HepG2 (cell line): ENCODE measurements at regions not wholly inside any gene's neighbourhood (a gene's known extent, or its start where the extent isn't known, plus 50 kb on each side); places are given as distances from the start of the nearest gene placed in this dataset.

Experiments used
- ATAC-seq: fragments of 200-7000 bp; cut with Tn5 transposase; 3 replicates; pipeline ENCODE4 v1.9.1; 2020; ENCODE audit warnings: mild to moderate bottlenecking, moderate library complexity
- BruUV-seq: library from RNA; stranded (reverse); fragments of 400-500 nt; replicated peaks from 2 replicates; lab custom pipeline; 2021; lab: Mats Ljungman, UMichigan
- CTCF ChIA-PET: fragments of 300-600 bp; formaldehyde crosslinking; extraction: SDS; loops from one replicate; lab custom pipeline; 2021; ENCODE audit warnings: low total read pairs, inconsistent platforms, low intra/inter-chr PET ratio; lab: Yijun Ruan, JAX
- POLR2A ChIA-PET: fragments of 350-600 bp; sonication (Branson Sonifier 250); formaldehyde crosslinking; loops from one replicate; lab custom pipeline; 2020; ENCODE audit warnings: antibody characterized with exemption, inconsistent platforms; lab: Yijun Ruan, JAX
- DNase-seq: peaks from one replicate; pipeline ENCODE4 v3.0.0-alpha.2; 2015; ENCODE audit warnings: low spot score
- FAIRE-seq: peaks from 3 replicates; lab custom pipeline; 2011; peaks lifted over from hg19 to GRCh38; lab: Jason Lieb, UNC
- H2AFZ ChIP-seq: one replicate; pipeline ENCODE4 v1.6.1; 2011; ENCODE audit warnings: low read length, inconsistent platforms
- H3K27ac ChIP-seq: fragments of 300-600 bp; 3 replicates; pipeline ENCODE4 v1.8.0; 2011; ENCODE audit warnings: mixed run types, mild to moderate bottlenecking, mixed read lengths, low read length, inconsistent platforms; ENCODE audit not compliant: insufficient read depth; ENCODE audit errors: extremely low read length
- H3K27me3 ChIP-seq, 2 experiments: fragments of 200-600 bp in 1 of 2; 2 replicates in 1 of 2; 3 replicates in 1 of 2; pipeline versions ENCODE4 v1.6.0 to v1.8.0; 2011; ENCODE audit warnings: low read length in 2 of 2, mild to moderate bottlenecking in 2 of 2, moderate library complexity in 2 of 2, inconsistent platforms in 1 of 2; ENCODE audit not compliant: insufficient read depth in 2 of 2, control insufficient read depth in 1 of 2
- H3K36me3 ChIP-seq, 2 experiments: fragments of 200-600 bp in 1 of 2; replicated peaks in 1 of 2; 2 replicates in 1 of 2; 3 replicates in 1 of 2; pipeline versions ENCODE4 v1.5.1 to v1.8.0; 2011; ENCODE audit warnings: low read length in 2 of 2, inconsistent platforms in 1 of 2; ENCODE audit not compliant: insufficient read depth in 2 of 2, control insufficient read depth in 1 of 2
- H3K4me1 ChIP-seq: 2 replicates; pipeline ENCODE4 v1.5.1; 2012; ENCODE audit warnings: low read length, inconsistent platforms; ENCODE audit not compliant: insufficient read depth
- H3K4me2 ChIP-seq: 2 replicates; pipeline ENCODE4 v1.6.0; 2011; ENCODE audit warnings: low read depth, low read length, inconsistent platforms
- H3K4me3 ChIP-seq, 3 experiments: fragments of 200-600 bp in 1 of 3; sonication (generic), shearing (Covaris generic) in 1 of 3; replicated peaks in 1 of 3; 2 replicates each; pipeline ENCODE4 v1.5.1; 2011 to 2016; ENCODE audit warnings: low read length in 3 of 3, inconsistent platforms in 2 of 3, low read depth in 2 of 3, mild to moderate bottlenecking in 2 of 3, control low read depth in 1 of 3, mixed read lengths in 1 of 3; ENCODE audit not compliant: insufficient read depth in 1 of 3
- H3K79me2 ChIP-seq: one replicate; pipeline ENCODE4 v1.6.1; 2011; ENCODE audit warnings: low read length, inconsistent platforms; ENCODE audit not compliant: insufficient read depth
- H3K9ac ChIP-seq: 2 replicates; pipeline ENCODE4 v1.6.0; 2011; ENCODE audit warnings: mild to moderate bottlenecking, low read depth, low read length, inconsistent platforms; ENCODE audit not compliant: insufficient read depth
- H3K9me3 ChIP-seq: 2 replicates; pipeline ENCODE4 v1.5.1; 2012; ENCODE audit warnings: mild to moderate bottlenecking, low read length
- H4K20me1 ChIP-seq: 2 replicates; pipeline ENCODE4 v1.6.0; 2011; ENCODE audit warnings: inconsistent platforms, mild to moderate bottlenecking, low read length, moderate library complexity; ENCODE audit not compliant: insufficient read depth
- ATF3 ChIP-seq: sonication (generic); formaldehyde crosslinking; IDR thresholded peaks from 2 replicates; pipeline ENCODE4 v1.4.0; 2020; ENCODE audit warnings: missing genetic modification reagents
- BCL6 ChIP-seq: IDR thresholded peaks from 2 replicates; pipeline ENCODE4 v1.6.1; 2016; ENCODE audit warnings: missing genetic modification reagents, missing compliant biosample characterization
- BORCS8-MEF2B ChIP-seq: sonication (generic); formaldehyde crosslinking; IDR thresholded peaks from 2 replicates; pipeline ENCODE4 v1.8.0; 2022; ENCODE audit warnings: mild to moderate bottlenecking, missing genetic modification reagents
- DRAP1 ChIP-seq: IDR thresholded peaks from 2 replicates; pipeline ENCODE4 v1.6.1; 2016; ENCODE audit warnings: missing genetic modification reagents, missing compliant biosample characterization
- ERF ChIP-seq: IDR thresholded peaks from 2 replicates; pipeline ENCODE4 v1.6.1; 2018; ENCODE audit warnings: missing biosample characterization, missing genetic modification reagents
- GLI4 ChIP-seq: sonication (generic); formaldehyde crosslinking; IDR thresholded peaks from 2 replicates; pipeline ENCODE4 v1.5.1; 2020; ENCODE audit warnings: missing genetic modification reagents, mild to moderate bottlenecking, moderate library complexity, borderline replicate concordance
- MAFG ChIP-seq: sonication (generic); formaldehyde crosslinking; IDR thresholded peaks from 2 replicates; pipeline ENCODE4 v1.5.1; 2020; ENCODE audit warnings: mild to moderate bottlenecking, missing genetic modification reagents
- NAIF1 ChIP-seq: sonication (generic); formaldehyde crosslinking; IDR thresholded peaks from 2 replicates; pipeline ENCODE4 v1.5.0; 2020; ENCODE audit warnings: mild to moderate bottlenecking, missing genetic modification reagents, borderline replicate concordance
- TEAD2 ChIP-seq: sonication (generic); formaldehyde crosslinking; IDR thresholded peaks from 2 replicates; pipeline ENCODE4 v1.9.0; 2021; ENCODE audit warnings: missing genetic modification reagents
- THAP7 ChIP-seq: sonication (generic); formaldehyde crosslinking; IDR thresholded peaks from 2 replicates; pipeline ENCODE4 v1.8.1; 2023; ENCODE audit warnings: mild to moderate bottlenecking, missing genetic modification reagents
- ZNF235 ChIP-seq: sonication (generic); formaldehyde crosslinking; IDR thresholded peaks from 2 replicates; pipeline ENCODE4 v1.8.1; 2023; ENCODE audit warnings: mild to moderate bottlenecking, missing genetic modification reagents, borderline replicate concordance
- ZNF30 ChIP-seq: sonication (generic); formaldehyde crosslinking; IDR thresholded peaks from 2 replicates; pipeline ENCODE4 v1.5.0; 2020; ENCODE audit warnings: mild to moderate bottlenecking, missing genetic modification reagents
- ZNF441 ChIP-seq: sonication (generic); formaldehyde crosslinking; IDR thresholded peaks from 2 replicates; pipeline ENCODE4 v1.7.0; 2021; ENCODE audit warnings: missing genetic modification reagents, borderline replicate concordance
- ZNF710 ChIP-seq: sonication (generic); formaldehyde crosslinking; IDR thresholded peaks from 2 replicates; pipeline ENCODE4 v1.5.0; 2020; ENCODE audit warnings: mild to moderate bottlenecking, missing genetic modification reagents, borderline replicate concordance
- ZNF747 ChIP-seq: sonication (generic); formaldehyde crosslinking; IDR thresholded peaks from 2 replicates; pipeline ENCODE4 v1.8.1; 2023; ENCODE audit warnings: missing genetic modification reagents, mild to moderate bottlenecking, borderline replicate concordance
- ZNF766 ChIP-seq: sonication (generic); formaldehyde crosslinking; IDR thresholded peaks from 2 replicates; pipeline ENCODE4 v1.5.0; 2020; ENCODE audit warnings: missing genetic modification reagents, borderline replicate concordance
- ZNF883 ChIP-seq: sonication (generic); formaldehyde crosslinking; IDR thresholded peaks from 2 replicates; pipeline ENCODE4 v1.5.1; 2020; ENCODE audit warnings: mild to moderate bottlenecking, missing genetic modification reagents; ENCODE audit errors: not compliant biosample characterization
- WGBS: methylation state at CpG from one replicate; pipeline ENCODE4 v1.1.6; 2017; ENCODE audit warnings: low lambda C conversion rate; 5-methylcytosine and 5-hydroxymethylcytosine counted together
- in situ Hi-C: cut with HindIII; loops from 2 replicates; pipeline ENCODE4 v1.10.0; 2017; ENCODE audit warnings: low pct_unique_long_range_greater_than_20kb; ENCODE audit not compliant: extremely low pct_ligation_motif_present
- intact Hi-C: fragments of 100-400 bp; cut with micrococcal nuclease; formaldehyde crosslinking; loops from one replicate; pipeline ENCODE4 v1.10.0; 2022; ENCODE audit not compliant: unreplicated experiment

- DNase-seq (no peak), ATAC-seq (no peak), FAIRE-seq (no peak)
- no TSS peak for BruUV-seq
- no peak overlapping the region for H3K9ac ChIP-seq
- no peak overlapping the region for H3K27ac ChIP-seq
- H3K27me3 ChIP-seq, result no peaks in the 10 kb centered on the region
- no peaks in the 10 kb centered on the region for H3K4me1 ChIP-seq
- TF ChIP-seq ERF (CRISPR knock-in tag), result no peak
- TF ChIP-seq TEAD2, result no peak
- TF ChIP-seq ATF3 (CRISPR knock-in tag), result no peak
- TF ChIP-seq ZNF441, result no peak
- no peak for TF ChIP-seq ZNF883 (CRISPR knock-in tag)
- no peak for TF ChIP-seq MAFG (CRISPR knock-in tag)
- no peak for TF ChIP-seq ZNF747 (CRISPR knock-in tag)
- TF ChIP-seq BORCS8-MEF2B (CRISPR knock-in tag), result no peak
- intact Hi-C loops, result no loop called here
- no peak overlapping the region for H3K4me2 ChIP-seq
- H3K4me3 ChIP-seq, result no peak overlapping the region
- in situ Hi-C loops, result no loop called here
- no peaks in the 10 kb centered on the region for H4K20me1 ChIP-seq
- ChIA-PET POLR2A (no interaction called here), CTCF (no interaction called here)
- no peaks in the 10 kb centered on the region for H3K79me2 ChIP-seq
- WGBS, result 46% methylated on average over 4 of the region's 4 CpGs
- H3K36me3 ChIP-seq, result no peaks in the 10 kb centered on the region
- H3K9me3 ChIP-seq, result no peaks in the 10 kb centered on the region
- no peak overlapping the region for H2AFZ ChIP-seq
These were observed 617.5 kb upstream of the NECTIN3 start for GRCh38 chr3:110454066-110454465.

- ATAC-seq, result no peak
- Histone ChIP-seq H3K36me3 (no peaks in the 10 kb centered on the region), H3K9ac (no peak overlapping the region), H3K4me3 (no peak overlapping the region), H4K20me1 (no peaks in the 10 kb centered on the region), H3K79me2 (no peaks in the 10 kb centered on the region), H3K4me2 (no peak overlapping the region), H3K27ac (no peak overlapping the region), H3K27me3 (no peaks in the 10 kb centered on the region), H3K9me3 (no peaks in the 10 kb centered on the region), H2AFZ (no peak overlapping the region), H3K4me1 (no peaks in the 10 kb centered on the region)
- CTCF ChIA-PET, result no interaction called here
- DNase-seq, result no peak
- intact Hi-C loops (no loop called here), in situ Hi-C loops (no loop called here)
- no TSS peak for BruUV-seq
- 8% methylated on average over 2 of the region's 2 CpGs for WGBS
- FAIRE-seq, result no peak
- POLR2A ChIA-PET, result no interaction called here
- TF ChIP-seq NAIF1 (CRISPR knock-in tag) (no peak), GLI4 (CRISPR knock-in tag) (no peak), DRAP1 (CRISPR knock-in tag) (no peak), ZNF30 (no peak), ZNF710 (CRISPR knock-in tag) (no peak), THAP7 (CRISPR knock-in tag) (no peak), ZNF235 (CRISPR knock-in tag) (no peak), BCL6 (CRISPR knock-in tag) (no peak), ZNF766 (CRISPR knock-in tag) (no peak)
These were observed 615.6 kb upstream of the NECTIN3 start for GRCh38 chr3:110456001-110456400.
